Stimulated activated CD8-positive, alpha-beta memory T cell treated with anti-CD3 and anti-CD28 coated beads, Interleukin-15, amount 100 ng/mL, for 1 hour (primary cell): ENCODE measurements at regions not wholly inside any gene's neighbourhood (a gene's known extent, or its start where the extent isn't known, plus 50 kb on each side); places are given as distances from the start of the nearest gene placed in this dataset.
"Not testable (repeated sequence)": the region's sequence is repeated elsewhere in the genome, so short reads cannot be mapped to it uniquely, and the experiment has no call there.

ENCODE experiments used
- DNase-seq: peaks from one replicate; pipeline ENCODE4 v3.0.0-alpha.2; 2020; ENCODE audit warnings: low read depth

- DNase-seq, result not testable (repeated sequence)
These were observed 1098.5 kb downstream of the TBC1D22A start for GRCh38 chr22:47860907-47861306.

GRCh38 chr22:47859881-47860525 lies 1097.6 kb downstream of the TBC1D22A start:
- DNase-seq, result no peak

- DNase-seq, result no peak
These were observed 1096.4 kb downstream of the TBC1D22A start for GRCh38 chr22:47858773-47859306.

- no peak for DNase-seq
These were observed 1092.2 kb downstream of the TBC1D22A start for GRCh38 chr22:47854680-47855079.

- no peak for DNase-seq
These were observed 1091.8 kb downstream of the TBC1D22A start for GRCh38 chr22:47854251-47854650.

- no peak for DNase-seq
These were observed 1091.3 kb downstream of the TBC1D22A start for GRCh38 chr22:47853750-47854149.

- DNase-seq, result no peak
These were observed 1089.1 kb downstream of the TBC1D22A start for GRCh38 chr22:47851586-47851985.

GRCh38 chr22:47850644-47851151 lies 1088.2 kb downstream of the TBC1D22A start:
- DNase-seq, result no peak

- DNase-seq, result no peak
These were observed 1087.1 kb downstream of the TBC1D22A start for GRCh38 chr22:47849576-47849975.

GRCh38 chr22:47848184-47848920 lies 1085.9 kb downstream of the TBC1D22A start:
- no peak for DNase-seq

- no peak for DNase-seq
These were observed 1084.9 kb downstream of the TBC1D22A start for GRCh38 chr22:47847131-47847890.

GRCh38 chr22:47846206-47846605 lies 1083.8 kb downstream of the TBC1D22A start:
- DNase-seq, result no peak

- DNase-seq, result no peak
These were observed 1079.7 kb downstream of the TBC1D22A start for GRCh38 chr22:47842119-47842518.

GRCh38 chr22:47841156-47841555 lies 1078.7 kb downstream of the TBC1D22A start:
- DNase-seq, result no peak

- DNase-seq, result no peak
These were observed 1077.3 kb downstream of the TBC1D22A start for GRCh38 chr22:47839595-47840227.

- no peak for DNase-seq
These were observed 1075.3 kb downstream of the TBC1D22A start for GRCh38 chr22:47837703-47838102.

GRCh38 chr22:47836957-47837356 lies 1074.5 kb downstream of the TBC1D22A start:
- DNase-seq, result no peak

- DNase-seq, result no peak
These were observed 1073.3 kb downstream of the TBC1D22A start for GRCh38 chr22:47835726-47836125.

GRCh38 chr22:47826016-47826415 lies 1063.6 kb downstream of the TBC1D22A start:
- no peak for DNase-seq

GRCh38 chr22:47822422-47822821 lies 1060.0 kb downstream of the TBC1D22A start:
- no peak for DNase-seq

GRCh38 chr22:47818496-47818895 lies 1056.0 kb downstream of the TBC1D22A start:
- no peak for DNase-seq

- DNase-seq, result no peak
These were observed 1054.9 kb downstream of the TBC1D22A start for GRCh38 chr22:47817380-47817779.
